OCI-LY1 (cell line): ENCODE measurements at regions not wholly inside any gene's neighbourhood (a gene's known extent, or its start where the extent isn't known, plus 50 kb on each side); places are given as distances from the start of the nearest gene placed in this dataset.

Experiments used
- H2AFZ ChIP-seq: fragments of 200-600 bp; sonication (generic), shearing (Covaris generic); 2 replicates; pipeline ENCODE4 v1.6.0; 2014; ENCODE audit warnings: antibody characterized with exemption, mild to moderate bottlenecking, low read length
- H3F3A ChIP-seq: fragments of 200-600 bp; sonication (generic), shearing (Covaris generic); 2 replicates; pipeline ENCODE4 v1.6.0; 2014; ENCODE audit warnings: mild to moderate bottlenecking, antibody characterized with exemption, low read length, moderate library complexity; ENCODE audit not compliant: insufficient read depth
- H3K27ac ChIP-seq: fragments of 200-600 bp; sonication (generic); 2 replicates; pipeline ENCODE4 v1.5.1; 2014; ENCODE audit warnings: low read length, mixed run types, mild to moderate bottlenecking, low read depth; ENCODE audit not compliant: poor library complexity, severe bottlenecking
- H3K27me3 ChIP-seq: fragments of 200-600 bp; sonication (generic); 2 replicates; pipeline ENCODE4 v1.6.0; 2014; ENCODE audit warnings: antibody characterized with exemption, mild to moderate bottlenecking, low read length, moderate library complexity; ENCODE audit not compliant: insufficient read depth
- H3K36me3 ChIP-seq: fragments of 200-600 bp; sonication (generic); 2 replicates; pipeline ENCODE4 v1.6.1; 2014; ENCODE audit warnings: mild to moderate bottlenecking, antibody characterized with exemption, low read length, moderate library complexity, mixed read lengths; ENCODE audit not compliant: insufficient read depth
- H3K4me1 ChIP-seq: fragments of 200-600 bp; sonication (generic); 2 replicates; pipeline ENCODE4 v1.5.1; 2014; ENCODE audit warnings: mild to moderate bottlenecking, low read length, moderate library complexity; ENCODE audit not compliant: insufficient read depth, severe bottlenecking
- H3K4me2 ChIP-seq: fragments of 200-600 bp; sonication (generic), shearing (Covaris generic); 2 replicates; pipeline ENCODE4 v1.6.1; 2014; ENCODE audit warnings: low read length
- H3K4me3 ChIP-seq: fragments of 200-600 bp; sonication (generic); 2 replicates; pipeline ENCODE4 v1.5.1; 2014; ENCODE audit warnings: low read length, low read depth, mild to moderate bottlenecking, mixed read lengths; ENCODE audit not compliant: poor library complexity, severe bottlenecking
- H3K79me2 ChIP-seq: fragments of 200-600 bp; shearing (Covaris generic); 2 replicates; pipeline ENCODE4 v1.6.1; 2016; ENCODE audit warnings: mixed run types, low read length, mixed read lengths; ENCODE audit not compliant: insufficient read depth
- H3K9ac ChIP-seq: fragments of 200-600 bp; sonication (generic), shearing (Covaris generic); 2 replicates; pipeline ENCODE4 v1.6.1; 2014; ENCODE audit warnings: mild to moderate bottlenecking, low read length, mixed read lengths
- H3K9me2 ChIP-seq: fragments of 200-600 bp; sonication (generic), shearing (Covaris generic); 2 replicates; pipeline ENCODE4 v1.6.1; 2014; ENCODE audit warnings: low read depth, mild to moderate bottlenecking, low read length, mixed read lengths
- H3K9me3 ChIP-seq: fragments of 200-600 bp; shearing (Covaris generic); 2 replicates; pipeline ENCODE4 v1.6.1; 2014; ENCODE audit warnings: low read length, mixed read lengths
- H4K20me1 ChIP-seq: fragments of 200-600 bp; sonication (generic), shearing (Covaris generic); 2 replicates; pipeline ENCODE4 v1.6.0; 2016; ENCODE audit warnings: mild to moderate bottlenecking, low read length; ENCODE audit not compliant: insufficient read depth
- CTCF ChIP-seq: fragments of 200-600 bp; sonication (generic), shearing (Covaris generic); IDR thresholded peaks from 2 replicates; pipeline ENCODE4 v1.5.1; 2017; ENCODE audit warnings: mild to moderate bottlenecking, antibody characterized with exemption, low read length, moderate library complexity, mixed read lengths
- EZH2 ChIP-seq: fragments of 200-600 bp; sonication (generic), shearing (Covaris generic); IDR thresholded peaks from 2 replicates; pipeline ENCODE4 v1.8.0; 2017; ENCODE audit warnings: borderline replicate concordance, mixed run types, mild to moderate bottlenecking, antibody characterized with exemption, low read length, moderate library complexity, mixed read lengths

- Histone ChIP-seq H3K4me3 (no peak overlapping the region), H4K20me1 (no peaks in the 10 kb centered on the region), H3K27ac (no peak overlapping the region), H3K4me2 (no peak overlapping the region), H3K9me2 (no peaks in the 10 kb centered on the region), H3F3A (no peaks in the 10 kb centered on the region), H3K27me3 (no peaks in the 10 kb centered on the region), H3K36me3 (no peaks in the 10 kb centered on the region), H3K9ac (no peak overlapping the region), H3K4me1 (no peaks in the 10 kb centered on the region), H2AFZ (no peak overlapping the region), H3K79me2 (no peaks in the 10 kb centered on the region), H3K9me3 (no peaks in the 10 kb centered on the region)
- TF ChIP-seq CTCF: no peak
- no peak for TF ChIP-seq EZH2
Measured at GRCh38 chr15:93154666-93155065, 65.7 kb upstream of the RGMA start.

- no peaks in the 10 kb centered on the region for H3K27me3 ChIP-seq
- TF ChIP-seq CTCF (no peak), EZH2 (no peak)
- no peaks in the 10 kb centered on the region for H4K20me1 ChIP-seq
- no peak overlapping the region for H3K4me2 ChIP-seq
- H3K4me3 ChIP-seq: no peak overlapping the region
- H3K9me2 ChIP-seq: no peaks in the 10 kb centered on the region
- H3F3A ChIP-seq: no peaks in the 10 kb centered on the region
- no peaks in the 10 kb centered on the region for H3K9me3 ChIP-seq
- H3K9ac ChIP-seq: no peak overlapping the region
- H3K36me3 ChIP-seq: no peaks in the 10 kb centered on the region
- H3K4me1 ChIP-seq: no peaks in the 10 kb centered on the region
- no peak overlapping the region for H3K27ac ChIP-seq
- H2AFZ ChIP-seq: no peak overlapping the region
- H3K79me2 ChIP-seq: no peaks in the 10 kb centered on the region
Measured at GRCh38 chr15:93152951-93153350, 63.9 kb upstream of the RGMA start.

GRCh38 chr15:93152360-93152759 is 63.3 kb upstream of the RGMA start:
- Histone ChIP-seq H3K4me3 (no peak overlapping the region), H4K20me1 (no peaks in the 10 kb centered on the region), H3K36me3 (no peaks in the 10 kb centered on the region), H3K9me2 (no peaks in the 10 kb centered on the region), H3F3A (no peaks in the 10 kb centered on the region), H3K27me3 (no peaks in the 10 kb centered on the region), H3K79me2 (no peaks in the 10 kb centered on the region), H3K9me3 (no peaks in the 10 kb centered on the region), H3K9ac (no peak overlapping the region), H3K4me1 (no peaks in the 10 kb centered on the region), H3K27ac (no peak overlapping the region), H3K4me2 (no peak overlapping the region), H2AFZ (no peak overlapping the region)
- TF ChIP-seq EZH2 (no peak), CTCF (no peak)
